Body of pancreas (tissue), 4 donors: ENCODE measurements at regions not wholly inside any gene's neighbourhood (a gene's known extent, or its start where the extent isn't known, plus 50 kb on each side); places are given as distances from the start of the nearest gene placed in this dataset.

ENCODE experiments used
- ATAC-seq: fragments of 150-250 bp; one replicate; pipeline ENCODE4 v1.9.1; 2016
- DNase-seq, 4 donors: peaks; one replicate each; pipeline ENCODE4 v3.0.0-alpha.2; 2019
- H3K27ac ChIP-seq, 4 donors: fragments of 200-600 bp; sonication (generic); 1 replicate in 3 of 4; 2 replicates in 1 of 4; pipeline versions ENCODE4 v1.5.1 to v1.6.1; 2016 to 2019; ENCODE audit warnings: mild to moderate bottlenecking in 1 of 4, mixed read lengths in 1 of 4, moderate library complexity in 1 of 4
- H3K27me3 ChIP-seq, 2 donors: fragments of 200-600 bp; sonication (generic); one replicate each; pipeline ENCODE4 v1.6.0; 2016; ENCODE audit warnings: mild to moderate bottlenecking in 1 of 2
- H3K36me3 ChIP-seq, 2 donors: fragments of 200-600 bp; sonication (generic); replicated peaks in 1 of 2; 2 replicates each; pipeline ENCODE4 v1.5.1; 2016; ENCODE audit warnings: low read depth in 2 of 2; ENCODE audit not compliant: insufficient read depth in 1 of 2
- H3K4me1 ChIP-seq: fragments of 200-600 bp; sonication (generic); one replicate; pipeline ENCODE4 v1.6.0; 2016
- H3K4me3 ChIP-seq, 2 donors: fragments of 200-600 bp; sonication (generic); 1 replicate in 1 of 2; 2 replicates in 1 of 2; pipeline ENCODE4 v1.5.1; 2016 to 2019
- H3K9me3 ChIP-seq, 3 donors: fragments of 200-600 bp; sonication (generic); 1 replicate in 2 of 3; 2 replicates in 1 of 3; pipeline ENCODE4 v1.5.1; 2016
- CTCF ChIP-seq, 7 experiments: fragments of 450-650 bp in 4 of 7; fragments of 200-600 bp in 3 of 7; sonication (generic) in 3 of 7; IDR thresholded peaks; one replicate each; pipeline ENCODE4 v1.5.1; 2016 to 2019; ENCODE audit warnings: antibody characterized with exemption in 7 of 7
- POLR2A ChIP-seq, 3 donors: fragments of 450-650 bp; IDR thresholded peaks; one replicate each; pipeline ENCODE4 v1.6.1; 2016; ENCODE audit warnings: antibody characterized with exemption in 3 of 3, mild to moderate bottlenecking in 2 of 3
- WGBS, 2 donors: methylation state at CpG; one replicate each; pipeline ENCODE4 v1.1.5; 2017; 5-methylcytosine and 5-hydroxymethylcytosine counted together
- intact Hi-C: fragments of 100-400 bp; cut with DNase I; formaldehyde crosslinking; loops from one replicate; pipeline ENCODE4 v1.15.1; 2023

DNA sequence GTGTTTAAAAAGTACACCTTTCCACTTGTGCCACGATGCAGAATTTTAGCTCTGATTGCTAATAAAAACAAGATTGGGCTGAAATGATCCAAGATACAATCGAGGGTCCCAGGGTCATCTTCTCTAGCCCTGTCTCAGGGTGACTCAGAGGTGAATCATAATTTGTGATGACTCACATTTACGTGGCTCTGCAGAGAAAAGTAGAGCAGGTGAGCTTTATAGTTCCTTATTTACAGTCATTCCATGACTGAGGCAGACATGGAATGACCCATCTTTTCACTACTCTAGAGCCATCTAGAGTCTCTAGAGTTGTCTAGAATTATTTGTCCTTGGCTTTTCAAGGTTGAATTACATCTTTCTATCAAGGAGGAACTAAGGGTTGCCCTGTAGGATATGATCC, 155.2 kb downstream of the GAS1 start:
- DNase-seq = no peak
- Histone ChIP-seq H3K36me3 (no peaks in the 10 kb centered on the region), H3K4me1 (no peaks in the 10 kb centered on the region), H3K9me3 (no peaks in the 10 kb centered on the region), H3K4me3 (no peak overlapping the region), H3K27ac (no peak overlapping the region), H3K27me3 (no peaks in the 10 kb centered on the region)
- 36 to 63% methylated on average over 3 of the region's 3 CpGs for whole genome bisulfite sequencing, 2 donors
- ATAC-seq = no peak
- intact Hi-C loops = no loop called here
- TF ChIP-seq POLR2A (IDR thresholded peaks at IDR 0.05) = no peak
- no peak for TF ChIP-seq CTCF (IDR thresholded peaks at IDR 0.05)

DNA sequence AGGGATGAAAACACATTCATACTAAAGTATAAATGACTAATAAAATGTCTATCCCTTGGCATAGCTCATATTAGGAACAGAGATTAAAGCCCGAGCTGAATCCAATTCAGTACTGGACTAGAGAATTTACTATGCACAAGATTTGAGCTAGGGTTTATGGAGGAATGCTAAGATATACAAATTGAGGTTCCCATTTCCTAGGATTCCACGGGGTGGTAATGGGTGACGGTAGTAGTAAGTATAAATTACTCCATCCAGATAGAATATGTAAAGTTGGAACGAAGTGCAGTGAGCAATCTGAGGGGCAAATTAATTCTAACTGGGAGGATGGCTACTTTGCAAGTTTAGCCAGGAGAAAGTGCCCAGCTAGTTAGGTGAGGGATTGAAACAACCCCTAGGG, 156.5 kb downstream of the GAS1 start:
- intact Hi-C loops = no loop called here
- 88 to 94% methylated on average over 4 of the region's 4 CpGs for whole genome bisulfite sequencing, 2 donors
- DNase-seq (no peak), ATAC-seq (no peak)
- Histone ChIP-seq H3K27me3 (no peaks in the 10 kb centered on the region), H3K27ac (no peak overlapping the region), H3K36me3 (no peaks in the 10 kb centered on the region), H3K9me3 (no peaks in the 10 kb centered on the region), H3K4me1 (no peaks in the 10 kb centered on the region), H3K4me3 (no peak overlapping the region)
- TF ChIP-seq POLR2A (IDR thresholded peaks at IDR 0.05) = no peak
- no peak for TF ChIP-seq CTCF (IDR thresholded peaks at IDR 0.05)

DNA sequence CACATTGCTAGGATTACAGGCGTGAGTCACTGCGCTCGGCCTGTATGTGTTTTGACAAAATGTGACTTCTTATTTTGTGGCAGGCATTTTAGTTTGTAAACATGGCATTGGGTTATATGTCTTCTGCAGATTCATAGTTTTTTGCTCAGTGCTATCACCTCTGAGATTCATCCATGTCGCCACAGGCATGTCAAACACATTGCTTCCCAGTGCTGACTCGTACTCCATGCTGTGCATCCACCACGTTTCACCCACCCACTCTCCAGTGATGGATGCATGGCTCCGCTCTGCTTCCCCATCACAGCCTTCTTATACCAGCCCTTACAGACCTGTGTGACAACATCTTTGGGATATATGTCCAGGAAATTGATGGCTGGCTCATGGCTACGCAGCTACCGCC, 158.8 kb downstream of the GAS1 start:
- Histone ChIP-seq H3K27ac (no peak overlapping the region), H3K27me3 (no peaks in the 10 kb centered on the region), H3K36me3 (no peaks in the 10 kb centered on the region), H3K4me3 (no peak overlapping the region), H3K9me3 (no peaks in the 10 kb centered on the region), H3K4me1 (no peaks in the 10 kb centered on the region)
- intact Hi-C loops = no loop called here
- ATAC-seq = no peak
- no peak for DNase-seq
- TF ChIP-seq POLR2A (IDR thresholded peaks at IDR 0.05) (no peak), CTCF (IDR thresholded peaks at IDR 0.05) (no peak)
- WGBS, 2 donors = 90 to 93% methylated on average over 9 of the region's 9 CpGs

GRCh38 chr9:86783884-86784283, 163.4 kb downstream of the GAS1 start:
- Histone ChIP-seq H3K27ac (no peak overlapping the region), H3K27me3 (no peaks in the 10 kb centered on the region), H3K4me3 (no peak overlapping the region), H3K9me3 (no peaks in the 10 kb centered on the region), H3K4me1 (no peaks in the 10 kb centered on the region), H3K36me3 (no peaks in the 10 kb centered on the region)
- TF ChIP-seq POLR2A (IDR thresholded peaks at IDR 0.05) = no peak
- TF ChIP-seq CTCF (IDR thresholded peaks at IDR 0.05) = no peak
- no peak for ATAC-seq
- intact Hi-C loops = no loop called here
- 71 to 93% methylated on average over 3 of the region's 3 CpGs for WGBS, 2 donors
- no peak for DNase-seq

- Histone ChIP-seq H3K27me3 (no peaks in the 10 kb centered on the region), H3K36me3 (no peaks in the 10 kb centered on the region), H3K4me3 (no peak overlapping the region), H3K4me1 (no peaks in the 10 kb centered on the region), H3K9me3 (no peaks in the 10 kb centered on the region), H3K27ac (no peak overlapping the region)
- TF ChIP-seq CTCF (IDR thresholded peaks at IDR 0.05) = no peak
- no peak for TF ChIP-seq POLR2A (IDR thresholded peaks at IDR 0.05)
- DNase-seq = no peak
- intact Hi-C loops = no loop called here
- no peak for ATAC-seq
- 74 to 85% methylated on average over 2 of the region's 2 CpGs for WGBS, 2 donors
These were observed 164.5 kb downstream of the GAS1 start for GRCh38 chr9:86782831-86783230.
